ENCODE measurements at regions not wholly inside any gene's neighbourhood (a gene's known extent, or its start where the extent isn't known, plus 50 kb on each side); places are given as distances from the start of the nearest gene placed in this dataset.

GRCh38 chr5:98458726-98459125 lies 314.7 kb upstream of the RGMB start:
- no peaks in the 10 kb centered on the region for H4K20me1 ChIP-seq (ENCODE audit: insufficient read depth, low read length)
- ATAC-seq (ENCODE audit: low read depth) (no peak), DNase-seq (peak; percentile 51)
- no peaks in the 10 kb centered on the region for H3K9me3 ChIP-seq (ENCODE audit: control insufficient read depth, insufficient read depth, low read length)
- no peaks in the 10 kb centered on the region for H3K36me3 ChIP-seq (ENCODE audit: control insufficient read depth, insufficient read depth, low read length)
- H3K27me3 ChIP-seq (ENCODE audit: control insufficient read depth, insufficient read depth, low read length): no peaks in the 10 kb centered on the region
- no peak overlapping the region for H4K91ac ChIP-seq (ENCODE audit: insufficient read depth, low read depth, low read length)
- CTCF ChIA-PET: no interaction called here
- peak overlapping the region; percentile 75 for H3K14ac ChIP-seq (replicated peaks; ENCODE audit: low read depth, low read length)
- dilution Hi-C loops (cut with HindIII; ENCODE audit: low sequenced_read_pairs, unreplicated experiment) (no loop called here), in situ Hi-C loops (cut with MboI; ENCODE audit: low sequenced_read_pairs) (loop anchor here (10.0 kb wide), 1 partner anchor 306 kb away; no protein-coding TSS in a partner anchor), intact Hi-C loops (cut with micrococcal nuclease) (no loop called here)
- H3K23ac ChIP-seq (ENCODE audit: low read depth, low read length): no peak overlapping the region
- H4K5ac ChIP-seq (ENCODE audit: low read depth, low read length): peak overlapping the region; percentile 26; the same call in 1 of the 2 replicates
- no peak overlapping the region for H2AFZ ChIP-seq (replicated peaks; ENCODE audit: low read length, poor library complexity)
- H3K4me2 ChIP-seq (ENCODE audit: low read depth, low read length): no peak overlapping the region; the same call in 1 of the 2 replicates
- peak overlapping the region; percentile 81; the same call in 1 of the 2 replicates for H3K18ac ChIP-seq (ENCODE audit: low read depth, low read length)
- no peak overlapping the region for H2BK15ac ChIP-seq (ENCODE audit: low read depth, low read length)
- no peak overlapping the region for H3K56ac ChIP-seq (ENCODE audit: extremely low read depth, insufficient read depth, low read length)
- no peak overlapping the region for H2AK9ac ChIP-seq (replicated peaks; ENCODE audit: low read depth, low read length, poor library complexity)
- peak overlapping the region; percentile 93 for H2BK5ac ChIP-seq (ENCODE audit: low read depth, low read length, poor library complexity, severe bottlenecking)
- H2AK5ac ChIP-seq (ENCODE audit: low read depth, low read length): peak overlapping the region; percentile 70; the same call in 1 of the 2 replicates
- H3K4ac ChIP-seq (ENCODE audit: low read depth, low read length): no peak overlapping the region; the same call in 1 of the 2 replicates
- H3K9ac ChIP-seq (ENCODE audit: low read depth, low read length): no peak overlapping the region
- POLR2A ChIA-PET (ENCODE audit: unreplicated experiment): no interaction called here
- H3K79me1 ChIP-seq (ENCODE audit: low read depth in 1 of 2, low read length in 2 of 2): 0 out of 4 replicates have a peak, but pooled peaks cover 0 to 8% of the 10 kb centered on the region in 2 experiments
- H2BK20ac ChIP-seq (ENCODE audit: low read depth, low read length): peak overlapping the region; percentile 74; the same call in 1 of the 2 replicates
- no peak for TF ChIP-seq RAD21 (IDR thresholded peaks at IDR 0.05; ENCODE audit: low read length)
- TF ChIP-seq MAFK (IDR thresholded peaks at IDR 0.05; ENCODE audit: low read depth, low read length): no peak
- no peak for TF ChIP-seq NFE2L2 (IDR thresholded peaks at IDR 0.05; ENCODE audit: low read depth, low read length)
- no peak for TF ChIP-seq CHD1 (IDR thresholded peaks at IDR 0.05; ENCODE audit: low read depth, low read length)
- no peak for TF ChIP-seq MAZ (IDR thresholded peaks at IDR 0.05; ENCODE audit: borderline replicate concordance, low read depth, low read length)
- TF ChIP-seq BHLHE40 (IDR thresholded peaks at IDR 0.05; ENCODE audit: low read depth, low read length): no peak
- TF ChIP-seq RFX5 (IDR thresholded peaks at IDR 0.05; ENCODE audit: low read depth, low read length): no peak
- TF ChIP-seq CEBPB (IDR thresholded peaks at IDR 0.05; ENCODE audit: low read depth, low read length): no peak
- TF ChIP-seq FOS (IDR thresholded peaks at IDR 0.05; ENCODE audit: low read depth, low read length): no peak
- no peak for TF ChIP-seq CTCF (conservative IDR thresholded peaks at IDR 0.05; ENCODE audit: low read depth, low read length)
- no peak for TF ChIP-seq SMC3 (IDR thresholded peaks at IDR 0.05; ENCODE audit: low read depth, low read length)
- TF ChIP-seq MXI1 (IDR thresholded peaks at IDR 0.05; ENCODE audit: borderline replicate concordance, low read depth, low read length): no peak
- TF ChIP-seq POLR2A (IDR thresholded peaks at IDR 0.05; ENCODE audit: low read depth, low read length): no peak
- no peak for TF ChIP-seq USF2 (IDR thresholded peaks at IDR 0.05; ENCODE audit: low read depth, low read length)
- peaks cover 8% of the 10 kb centered on the region for H3K4me1 ChIP-seq (ENCODE audit: control insufficient read depth, insufficient read depth, low read length)
- H3K27ac ChIP-seq (ENCODE audit: insufficient read depth, low read length): no peak overlapping the region
- H3K4me3 ChIP-seq (ENCODE audit: insufficient read depth, low read depth, low read length): no peak overlapping the region
- no TSS peak for BruUV-seq (replicated peaks)
- peak overlapping the region; percentile 71; the same call in 1 of the 2 replicates for H2BK120ac ChIP-seq (ENCODE audit: low read depth, low read length)
- no peak overlapping the region for H4K8ac ChIP-seq (ENCODE audit: low read depth in 2 of 2, low read length in 2 of 2)
- 0 out of 2 replicates have a peak, but pooled peaks cover 5% of the 10 kb centered on the region for H3K9me1 ChIP-seq (ENCODE audit: insufficient read depth, low read length)
